C4-2B (cell line): ENCODE measurements at regions not wholly inside any gene's neighbourhood (a gene's known extent, or its start where the extent isn't known, plus 50 kb on each side); places are given as distances from the start of the nearest gene placed in this dataset.

Experiments
- CTCF ChIP-seq: fragments of 450-650 bp; conservative IDR thresholded peaks from 2 replicates; pipeline ENCODE4 v1.5.1; 2017; ENCODE audit warnings: mild to moderate bottlenecking
- ZFX ChIP-seq: fragments of 450-650 bp; IDR thresholded peaks from 2 replicates; pipeline ENCODE4 v1.6.1; 2017

DNA sequence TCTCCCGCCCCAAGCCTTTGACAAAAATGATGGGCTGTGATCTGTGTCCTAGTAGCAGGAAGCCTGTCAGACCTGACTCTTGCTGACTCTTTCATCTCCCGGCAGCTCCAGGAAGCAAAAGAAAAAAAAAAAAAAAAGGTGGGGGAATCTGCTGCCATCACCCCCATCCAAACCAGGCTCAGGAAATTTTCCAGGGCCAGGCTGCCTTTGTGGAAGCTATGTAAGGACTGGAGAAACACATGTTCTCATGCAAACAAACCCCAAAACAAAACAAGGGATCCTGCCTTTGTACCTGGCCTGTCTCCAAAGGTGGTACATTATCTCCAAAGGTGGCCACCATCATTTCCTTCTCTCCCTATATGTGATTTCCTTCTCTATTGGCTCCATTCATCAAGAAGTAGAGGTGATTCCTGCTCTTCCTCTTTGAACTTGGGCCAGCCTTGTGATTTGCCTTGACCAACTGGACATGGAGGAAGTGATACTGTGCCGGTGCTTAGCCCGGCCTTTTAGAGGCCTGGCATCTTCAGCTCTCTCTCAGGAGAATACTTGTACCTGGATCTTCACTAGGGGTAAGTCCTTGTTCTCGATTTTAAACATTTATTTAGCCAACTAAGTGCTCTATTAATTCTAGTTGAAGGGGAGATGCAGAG is 192.2 kb upstream of the SVIL start:
- TF ChIP-seq CTCF: no peak
- TF ChIP-seq ZFX: no peak
